ENCODE measurements at regions not wholly inside any gene's neighbourhood (a gene's known extent, or its start where the extent isn't known, plus 50 kb on each side); places are given as distances from the start of the nearest gene placed in this dataset.
"Not testable (repeated sequence)": the region's sequence is repeated elsewhere in the genome, so short reads cannot be mapped to it uniquely, and the experiment has no call there.

DNA sequence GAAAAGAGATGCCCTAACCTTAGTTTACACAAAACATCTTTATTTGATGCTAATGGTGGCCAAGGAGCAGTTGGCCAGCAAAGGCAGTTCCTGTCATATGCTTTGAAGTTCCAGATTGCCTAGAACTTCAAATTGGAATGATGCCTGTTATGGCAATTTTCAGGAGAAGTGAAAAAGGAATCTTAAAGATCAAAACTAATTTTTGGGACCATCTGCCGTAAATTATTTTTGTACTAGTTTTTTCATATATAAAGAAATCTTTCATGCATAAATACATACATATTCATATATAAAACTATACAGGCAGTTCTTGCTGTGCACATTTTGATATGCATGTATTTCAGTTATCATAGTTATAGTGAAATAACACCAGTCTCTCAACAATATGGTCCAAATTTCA, 1185.6 kb upstream of the FAM98A start:
- Histone ChIP-seq H3K27ac (ENCODE audit: low read length) (no peak overlapping the region), H2AFZ (ENCODE audit: low read length) (no peak overlapping the region), H3K9me3 (ENCODE audit: low read length) (no peaks in the 10 kb centered on the region), H3K4me1 (ENCODE audit: insufficient read depth, low read length) (no peaks in the 10 kb centered on the region), H3K4me3 (ENCODE audit: low read length) (no peak overlapping the region), H3K79me2 (ENCODE audit: low read length) (no peaks in the 10 kb centered on the region), H4K20me1 (ENCODE audit: low read length) (no peaks in the 10 kb centered on the region), H3F3A (ENCODE audit: low read length, unreplicated experiment) (no peaks in the 10 kb centered on the region), H3K36me3 (ENCODE audit: low read depth, low read length) (no peaks in the 10 kb centered on the region), H3K27me3 (ENCODE audit: low read length) (no peaks in the 10 kb centered on the region), H3K9ac (ENCODE audit: low read length) (no peak overlapping the region), H3K9me2 (replicated peaks; ENCODE audit: low read length) (no peaks in the 10 kb centered on the region), H3K4me2 (ENCODE audit: low read length) (no peak overlapping the region)
- ChIA-PET POLR2A (ENCODE audit: unreplicated experiment) (no interaction called here), CTCF (no interaction called here)
- no TSS peak for BruUV-seq (replicated peaks)
- intact Hi-C loops (cut with micrococcal nuclease): no loop called here
- ATAC-seq: no peak
- no peak for TF ChIP-seq EZH2 (IDR thresholded peaks at IDR 0.05; ENCODE audit: low read length, unreplicated experiment)
- TF ChIP-seq EZH2phosphoT487 (IDR thresholded peaks at IDR 0.05; ENCODE audit: borderline replicate concordance, low read length): no peak
- TF ChIP-seq, protein P1, sequence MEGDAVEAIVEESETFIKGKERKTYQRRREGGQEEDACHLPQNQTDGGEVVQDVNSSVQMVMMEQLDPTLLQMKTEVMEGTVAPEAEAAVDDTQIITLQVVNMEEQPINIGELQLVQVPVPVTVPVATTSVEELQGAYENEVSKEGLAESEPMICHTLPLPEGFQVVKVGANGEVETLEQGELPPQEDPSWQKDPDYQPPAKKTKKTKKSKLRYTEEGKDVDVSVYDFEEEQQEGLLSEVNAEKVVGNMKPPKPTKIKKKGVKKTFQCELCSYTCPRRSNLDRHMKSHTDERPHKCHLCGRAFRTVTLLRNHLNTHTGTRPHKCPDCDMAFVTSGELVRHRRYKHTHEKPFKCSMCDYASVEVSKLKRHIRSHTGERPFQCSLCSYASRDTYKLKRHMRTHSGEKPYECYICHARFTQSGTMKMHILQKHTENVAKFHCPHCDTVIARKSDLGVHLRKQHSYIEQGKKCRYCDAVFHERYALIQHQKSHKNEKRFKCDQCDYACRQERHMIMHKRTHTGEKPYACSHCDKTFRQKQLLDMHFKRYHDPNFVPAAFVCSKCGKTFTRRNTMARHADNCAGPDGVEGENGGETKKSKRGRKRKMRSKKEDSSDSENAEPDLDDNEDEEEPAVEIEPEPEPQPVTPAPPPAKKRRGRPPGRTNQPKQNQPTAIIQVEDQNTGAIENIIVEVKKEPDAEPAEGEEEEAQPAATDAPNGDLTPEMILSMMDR (conservative IDR thresholded peaks at IDR 0.05; ENCODE audit: low read depth, low read length): no peak
- no peak for DNase-seq

DNA sequence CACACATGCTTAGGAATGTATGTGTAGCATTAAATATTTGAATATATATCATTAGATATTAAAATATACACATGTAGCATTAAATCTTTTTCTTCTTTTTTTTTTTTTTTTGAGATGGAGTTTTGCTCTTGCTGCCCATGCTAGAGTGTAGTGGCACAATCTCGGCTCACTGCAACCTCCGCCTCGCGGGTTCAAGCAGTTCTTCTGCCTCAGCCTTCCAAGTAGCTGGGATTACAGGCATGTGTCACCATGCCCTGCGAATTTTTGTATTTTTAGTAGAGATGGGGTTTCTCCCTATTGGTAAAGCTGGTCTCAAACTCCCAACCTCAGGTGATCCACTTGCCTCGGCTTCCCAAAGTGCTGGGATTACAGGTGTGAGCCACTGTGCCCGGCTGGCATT, 1151.6 kb upstream of the FAM98A start:
- H3K27me3 ChIP-seq (ENCODE audit: low read length); H2AFZ ChIP-seq (ENCODE audit: low read length); H3K36me3 ChIP-seq (ENCODE audit: low read depth, low read length); H3K9me3 ChIP-seq (ENCODE audit: low read length); H3K27ac ChIP-seq (ENCODE audit: low read length); intact Hi-C loops (cut with micrococcal nuclease); H3F3A ChIP-seq (ENCODE audit: low read length, unreplicated experiment); H4K20me1 ChIP-seq (ENCODE audit: low read length); POLR2A ChIA-PET (ENCODE audit: unreplicated experiment); H3K4me3 ChIP-seq (ENCODE audit: low read length); CTCF ChIA-PET; H3K9me2 ChIP-seq (replicated peaks; ENCODE audit: low read length); H3K79me2 ChIP-seq (ENCODE audit: low read length); DNase-seq; BruUV-seq (replicated peaks); H3K4me2 ChIP-seq (ENCODE audit: low read length); ATAC-seq; H3K4me1 ChIP-seq (ENCODE audit: insufficient read depth, low read length); H3K9ac ChIP-seq (ENCODE audit: low read length): not testable (repeated sequence)

DNA sequence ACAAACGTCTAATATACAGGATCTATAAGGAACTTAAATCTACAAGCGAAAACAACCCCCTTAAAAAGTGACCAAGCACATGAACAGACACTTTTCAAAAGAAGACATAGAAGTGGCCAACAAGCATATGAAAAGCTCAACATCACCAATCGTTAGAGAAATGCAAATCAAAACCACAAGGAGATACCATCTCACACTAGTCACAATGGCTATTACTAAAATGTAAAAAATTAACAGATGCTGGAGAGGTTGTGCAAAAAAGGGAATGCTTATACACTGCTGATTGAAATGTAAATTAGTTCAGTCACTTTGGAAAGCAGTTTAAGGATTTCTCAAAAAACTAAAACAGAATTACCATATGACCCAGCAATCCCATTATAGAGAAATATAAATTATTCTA, 1148.5 kb upstream of the FAM98A start:
- DNase-seq: no peak
- H3K79me2 ChIP-seq (ENCODE audit: low read length): no peaks in the 10 kb centered on the region
- intact Hi-C loops (cut with micrococcal nuclease): no loop called here
- TF ChIP-seq EZH2 (IDR thresholded peaks at IDR 0.05; ENCODE audit: low read length, unreplicated experiment) (no peak), EZH2phosphoT487 (IDR thresholded peaks at IDR 0.05; ENCODE audit: borderline replicate concordance, low read length) (no peak)
- TF ChIP-seq, protein P1 (conservative IDR thresholded peaks at IDR 0.05; ENCODE audit: low read depth, low read length): no peak
- no peaks in the 10 kb centered on the region for H3K36me3 ChIP-seq (ENCODE audit: low read depth, low read length)
- H3K4me2 ChIP-seq (ENCODE audit: low read length): no peak overlapping the region
- H4K20me1 ChIP-seq (ENCODE audit: low read length): no peaks in the 10 kb centered on the region
- no peaks in the 10 kb centered on the region for H3K4me1 ChIP-seq (ENCODE audit: insufficient read depth, low read length)
- ATAC-seq: no peak
- no peak overlapping the region for H3K9ac ChIP-seq (ENCODE audit: low read length)
- no TSS peak for BruUV-seq (replicated peaks)
- no peak overlapping the region for H3K4me3 ChIP-seq (ENCODE audit: low read length)
- H3K27ac ChIP-seq (ENCODE audit: low read length): no peak overlapping the region
- H3K27me3 ChIP-seq (ENCODE audit: low read length): no peaks in the 10 kb centered on the region
- CTCF ChIA-PET: no interaction called here
- H3K9me2 ChIP-seq (replicated peaks; ENCODE audit: low read length): no peaks in the 10 kb centered on the region
- no peaks in the 10 kb centered on the region for H3F3A ChIP-seq (ENCODE audit: low read length, unreplicated experiment)
- POLR2A ChIA-PET (ENCODE audit: unreplicated experiment): no interaction called here
- H2AFZ ChIP-seq (ENCODE audit: low read length): no peak overlapping the region
- H3K9me3 ChIP-seq (ENCODE audit: low read length): no peaks in the 10 kb centered on the region
